ENCODE measurements at regions not wholly inside any gene's neighbourhood (a gene's known extent, or its start where the extent isn't known, plus 50 kb on each side); places are given as distances from the start of the nearest gene placed in this dataset.

DNA sequence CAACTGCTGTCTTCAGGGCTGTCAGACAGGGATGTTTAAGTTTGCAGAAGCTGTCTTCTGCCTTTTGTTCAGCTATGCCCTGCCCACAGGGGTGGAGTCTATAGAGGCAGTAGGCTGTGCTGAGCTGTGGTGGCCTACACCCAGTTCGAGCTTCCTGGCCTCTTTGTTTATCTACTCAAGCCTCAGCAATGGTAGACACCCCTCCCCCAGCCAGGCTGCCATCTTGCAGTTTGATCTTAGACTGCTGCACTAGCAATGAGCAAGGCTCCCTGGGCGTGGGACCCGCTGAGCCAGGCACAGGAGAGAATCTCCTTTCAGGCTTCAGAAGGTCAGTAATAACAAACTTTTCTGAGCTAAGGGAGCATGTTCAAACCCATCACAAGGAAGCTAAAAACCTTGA lies 545.3 kb downstream of the TLE4 start:
- TF ChIP-seq, protein P1, sequence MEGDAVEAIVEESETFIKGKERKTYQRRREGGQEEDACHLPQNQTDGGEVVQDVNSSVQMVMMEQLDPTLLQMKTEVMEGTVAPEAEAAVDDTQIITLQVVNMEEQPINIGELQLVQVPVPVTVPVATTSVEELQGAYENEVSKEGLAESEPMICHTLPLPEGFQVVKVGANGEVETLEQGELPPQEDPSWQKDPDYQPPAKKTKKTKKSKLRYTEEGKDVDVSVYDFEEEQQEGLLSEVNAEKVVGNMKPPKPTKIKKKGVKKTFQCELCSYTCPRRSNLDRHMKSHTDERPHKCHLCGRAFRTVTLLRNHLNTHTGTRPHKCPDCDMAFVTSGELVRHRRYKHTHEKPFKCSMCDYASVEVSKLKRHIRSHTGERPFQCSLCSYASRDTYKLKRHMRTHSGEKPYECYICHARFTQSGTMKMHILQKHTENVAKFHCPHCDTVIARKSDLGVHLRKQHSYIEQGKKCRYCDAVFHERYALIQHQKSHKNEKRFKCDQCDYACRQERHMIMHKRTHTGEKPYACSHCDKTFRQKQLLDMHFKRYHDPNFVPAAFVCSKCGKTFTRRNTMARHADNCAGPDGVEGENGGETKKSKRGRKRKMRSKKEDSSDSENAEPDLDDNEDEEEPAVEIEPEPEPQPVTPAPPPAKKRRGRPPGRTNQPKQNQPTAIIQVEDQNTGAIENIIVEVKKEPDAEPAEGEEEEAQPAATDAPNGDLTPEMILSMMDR (conservative IDR thresholded peaks at IDR 0.05 in 1 of 2, IDR thresholded peaks at IDR 0.05 in 1 of 2; ENCODE audit: extremely low read depth in 1 of 2, insufficient read depth in 1 of 2, low read depth in 1 of 2, low read length in 2 of 2), result no peak
- no peak for TF ChIP-seq EZH2 (IDR thresholded peaks at IDR 0.05; ENCODE audit: borderline replicate concordance, low read length)

All from mammary epithelial cell (primary cell).